Activated CD4-positive, alpha-beta T cell treated with anti-CD3 and anti-CD28 coated beads for 4 hours (primary cell): ENCODE measurements at regions not wholly inside any gene's neighbourhood (a gene's known extent, or its start where the extent isn't known, plus 50 kb on each side); places are given as distances from the start of the nearest gene placed in this dataset.

Source experiments
- DNase-seq, 2 donors: peaks; one replicate each; pipeline ENCODE4 v3.0.0-alpha.2; 2020

DNA sequence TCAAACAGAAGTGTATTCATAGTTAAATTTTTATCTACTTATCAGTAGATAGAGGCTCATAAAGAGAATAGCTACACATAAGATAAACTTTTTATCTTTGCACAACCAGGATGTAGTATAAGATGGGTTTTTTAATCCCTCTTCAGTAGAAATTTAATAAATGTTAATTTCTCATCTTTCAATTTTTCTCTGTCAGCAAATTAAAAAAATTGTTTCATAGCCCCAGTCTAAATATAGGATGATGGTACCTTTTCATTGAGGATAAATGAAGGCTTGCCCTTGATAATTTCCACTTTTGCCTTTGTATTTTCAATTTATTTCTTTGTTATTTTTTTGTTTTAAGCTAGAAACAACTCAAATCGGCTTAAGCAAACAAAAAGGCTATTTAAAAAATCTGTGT is 251.2 kb upstream of the NOX3 start:
- no peak for DNase-seq

DNA sequence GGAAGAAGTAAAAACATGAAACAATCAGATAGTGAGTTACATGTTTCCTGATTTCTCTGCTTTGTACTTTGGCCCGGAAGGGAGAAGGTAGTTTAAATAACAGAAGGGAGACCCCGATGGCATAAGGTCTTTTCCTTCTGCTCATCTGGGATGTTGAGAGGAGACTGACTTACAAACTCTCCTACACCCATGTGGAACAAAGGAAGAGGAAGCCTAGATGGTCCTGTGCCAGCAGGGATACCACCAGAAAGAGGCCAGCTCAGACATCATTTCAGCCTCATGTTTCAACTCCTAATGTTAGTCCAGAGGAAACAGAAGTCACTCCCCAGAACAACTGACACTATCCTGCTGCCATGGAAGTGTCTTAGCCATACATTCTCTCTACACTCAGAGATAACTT is 250.7 kb upstream of the NOX3 start:
- DNase-seq: no peak

DNA sequence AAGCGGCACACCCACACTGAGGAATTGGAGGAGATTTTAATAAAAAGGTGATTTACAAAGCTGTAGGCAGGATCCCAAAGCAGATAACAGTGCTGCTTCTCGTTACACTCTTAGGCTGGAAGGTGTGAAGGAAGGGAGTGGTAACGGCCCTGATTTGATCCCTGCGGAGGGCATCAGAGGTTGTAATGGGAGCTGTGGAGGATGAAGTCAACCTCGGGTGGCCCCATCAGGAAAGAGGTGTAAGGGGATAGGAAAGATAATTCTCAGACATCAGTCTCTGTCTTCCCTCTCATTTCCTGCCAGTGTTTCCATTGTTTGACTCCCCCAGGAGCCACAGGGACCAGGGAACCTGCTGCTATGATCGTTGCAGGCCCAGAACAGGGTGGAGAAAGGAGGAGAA is 245.7 kb upstream of the NOX3 start:
- no peak for DNase-seq

DNA sequence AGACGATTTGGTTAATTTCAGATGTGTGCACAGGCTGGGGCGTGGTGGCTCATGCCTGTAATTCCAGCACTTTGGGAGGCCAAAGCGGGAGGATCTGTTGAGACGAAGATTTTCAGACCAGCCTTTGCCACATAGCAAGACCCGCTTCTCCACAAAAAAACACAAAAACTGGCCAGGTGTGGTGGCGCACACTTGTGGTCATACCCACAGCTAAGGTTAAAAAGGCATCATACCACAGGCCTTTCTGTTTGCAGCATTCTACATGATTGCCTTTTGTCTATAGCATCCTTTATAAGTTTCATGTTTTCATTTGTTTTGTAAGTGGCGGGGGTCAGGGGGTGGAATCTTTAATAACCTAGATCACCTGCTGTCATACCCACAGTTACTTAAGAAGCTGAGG is 239.9 kb upstream of the NOX3 start:
- no peak for DNase-seq

DNA sequence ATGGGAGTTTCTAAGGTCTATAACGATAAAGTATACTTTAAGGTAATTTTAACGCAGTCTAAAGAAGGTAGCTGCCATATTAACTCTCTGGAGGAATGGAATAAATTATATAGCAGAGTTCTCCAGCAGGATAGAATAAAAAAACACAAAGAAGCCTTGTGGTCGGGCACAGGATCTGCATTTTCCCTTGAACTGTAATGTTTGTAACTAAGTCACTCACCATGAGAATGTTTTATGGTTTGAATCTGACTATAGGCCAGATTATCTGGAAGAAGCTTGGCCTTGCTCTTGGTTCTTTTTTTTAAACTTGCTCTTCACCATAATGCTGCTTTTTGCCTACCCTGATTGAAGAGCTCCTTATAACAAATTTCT is 238.8 kb upstream of the NOX3 start:
- DNase-seq: no peak

DNA sequence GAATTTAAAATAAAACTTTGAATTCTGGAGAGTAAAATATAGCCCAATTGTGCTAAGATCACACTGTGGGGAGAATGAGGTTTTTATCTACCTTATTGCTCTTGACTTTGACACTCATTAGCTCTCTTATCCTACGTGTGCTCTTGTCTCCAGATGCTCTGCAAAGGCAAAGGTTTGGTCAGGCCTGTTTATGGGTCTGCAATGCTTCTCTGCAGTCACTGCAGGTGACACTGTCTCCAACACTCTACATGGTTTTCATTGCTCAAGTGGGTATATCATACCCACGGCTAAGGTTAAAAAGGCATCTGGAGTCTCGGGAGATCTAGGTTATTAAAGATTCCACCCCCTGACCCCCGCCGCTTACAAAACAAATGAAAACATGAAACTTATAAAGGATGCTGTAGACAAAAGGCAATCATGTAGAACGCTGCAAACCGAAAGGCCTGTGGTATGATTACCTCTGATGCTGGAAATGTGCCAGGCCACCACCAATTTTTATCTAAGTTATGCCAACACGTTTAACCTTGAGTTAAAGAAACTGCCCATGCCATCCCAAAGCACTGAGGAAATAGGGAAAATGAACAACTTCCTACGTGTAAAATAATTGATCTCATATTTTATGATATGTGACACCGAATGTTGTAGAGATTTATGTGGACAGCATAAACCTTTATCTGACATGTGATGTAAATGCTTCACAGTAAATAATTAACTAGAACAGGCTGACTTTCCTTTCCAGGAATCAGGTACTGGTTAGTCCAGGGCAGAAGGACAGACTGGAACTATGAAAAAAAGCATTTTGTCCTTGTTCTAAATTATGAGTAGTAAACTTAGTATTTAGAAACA is 238.2 kb upstream of the NOX3 start:
- DNase-seq: no peak

DNA sequence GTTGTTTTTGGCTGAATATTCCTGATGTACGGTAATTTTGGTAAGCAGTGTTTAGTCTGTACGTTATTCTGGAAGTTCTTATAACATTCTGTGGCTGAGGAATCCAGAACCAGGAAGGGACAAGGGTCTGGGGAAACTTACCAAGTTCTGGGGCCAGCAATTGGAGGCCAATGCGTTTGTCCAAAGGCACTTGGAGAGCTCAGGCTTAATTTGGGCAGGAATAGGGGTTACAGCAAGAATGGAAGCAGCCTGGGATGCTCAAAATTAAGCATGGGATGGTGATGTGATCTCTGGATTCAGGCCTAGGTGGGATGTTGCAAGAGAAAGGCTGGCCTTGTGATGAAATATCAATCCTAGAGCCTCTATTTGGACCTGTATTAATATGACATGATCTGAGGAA is 235.2 kb upstream of the NOX3 start:
- DNase-seq: no peak

DNA sequence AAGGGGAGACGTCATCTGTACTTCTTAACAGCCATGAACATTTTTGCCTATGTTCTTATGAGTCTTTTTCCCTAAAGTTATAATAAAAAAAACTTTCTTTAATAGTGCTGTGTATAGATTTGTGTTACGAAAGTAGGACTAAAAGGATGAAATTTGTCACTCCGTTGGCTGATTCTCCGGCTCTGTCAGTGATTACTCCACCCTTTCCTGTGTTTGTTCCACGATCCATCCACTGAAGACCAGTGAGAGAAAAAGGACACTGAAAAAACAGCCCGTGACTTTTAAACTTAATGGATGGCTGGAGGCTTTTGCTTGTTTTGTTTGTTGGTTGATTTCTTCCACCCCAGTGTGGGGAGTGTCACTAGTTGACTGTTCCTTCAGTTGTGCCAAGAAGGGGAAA is 232.0 kb upstream of the NOX3 start:
- no peak for DNase-seq

DNA sequence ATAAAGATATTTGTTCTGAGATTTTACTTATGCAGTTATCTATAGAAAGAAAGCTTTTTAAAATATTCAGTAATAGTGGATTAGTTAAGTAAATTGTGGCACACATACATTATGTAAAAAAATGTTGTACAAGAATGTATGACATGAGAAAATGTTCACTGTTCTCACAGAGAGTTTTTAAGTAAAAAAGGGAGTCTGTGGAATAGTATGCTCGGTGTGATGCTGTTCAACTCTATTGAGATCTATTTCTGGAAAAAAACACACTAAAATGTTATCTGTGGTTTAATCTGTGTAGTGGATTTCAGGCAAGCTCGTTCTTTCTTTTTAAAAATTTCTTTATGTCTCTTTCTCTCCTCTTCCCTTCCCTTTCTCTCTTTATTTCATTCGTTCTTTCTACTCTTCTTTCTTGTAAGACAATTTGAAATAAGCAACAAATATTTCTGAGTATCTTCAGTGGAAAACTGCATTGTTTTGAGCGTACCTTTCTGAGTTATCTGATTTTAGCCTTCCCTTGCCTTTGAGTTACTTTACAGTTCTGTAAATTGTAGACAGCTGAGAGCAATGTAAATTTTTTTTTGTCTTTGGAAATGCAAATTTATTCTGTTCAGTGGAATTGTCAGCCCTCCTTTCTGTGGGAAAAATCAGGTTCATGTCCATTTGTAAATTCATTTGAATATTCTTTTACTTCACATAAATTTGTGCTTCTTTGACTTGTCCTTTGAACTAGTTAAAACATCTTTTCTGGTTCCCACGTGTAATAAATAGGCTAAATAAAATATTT is 229.0 kb upstream of the NOX3 start:
- DNase-seq: no peak

DNA sequence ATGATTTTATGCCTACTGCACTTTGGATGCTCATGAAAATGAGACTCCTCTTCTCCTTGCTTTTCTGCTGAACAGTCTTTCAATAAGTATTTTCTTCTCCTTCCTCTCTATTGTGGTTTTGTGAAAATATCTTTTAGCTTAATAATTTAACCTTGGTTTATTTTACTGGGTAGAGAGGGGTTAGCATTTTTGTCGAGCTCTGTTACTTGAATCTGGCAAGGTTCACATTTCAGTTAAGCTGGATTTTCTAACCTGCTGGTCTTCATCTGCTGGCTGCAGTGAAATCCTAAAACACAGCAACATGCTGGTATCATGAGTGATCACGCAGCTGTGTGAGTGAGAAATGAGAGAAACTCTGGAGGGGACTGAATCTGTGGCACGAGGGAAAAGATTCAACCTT is 222.7 kb upstream of the NOX3 start:
- DNase-seq: no peak

DNA sequence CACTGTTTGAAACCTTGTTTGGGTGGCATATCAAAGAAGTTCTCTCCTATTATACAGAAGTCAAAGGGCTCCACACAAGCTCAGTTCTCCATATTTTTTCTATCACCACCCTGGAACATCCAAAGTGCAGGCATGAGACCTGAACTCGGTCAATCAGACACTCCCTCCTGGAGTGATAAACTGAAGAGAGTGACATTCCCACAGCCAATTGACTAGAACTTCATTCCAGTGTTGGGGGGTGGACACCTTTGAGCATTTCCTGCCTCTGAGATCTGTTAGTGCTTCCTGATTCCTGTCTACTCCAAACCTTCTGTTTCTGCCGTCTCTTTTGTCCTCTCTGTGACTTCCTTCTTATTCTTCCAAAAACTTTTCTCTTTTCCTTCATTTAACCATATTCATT is 220.7 kb upstream of the NOX3 start:
- DNase-seq: no peak

DNA sequence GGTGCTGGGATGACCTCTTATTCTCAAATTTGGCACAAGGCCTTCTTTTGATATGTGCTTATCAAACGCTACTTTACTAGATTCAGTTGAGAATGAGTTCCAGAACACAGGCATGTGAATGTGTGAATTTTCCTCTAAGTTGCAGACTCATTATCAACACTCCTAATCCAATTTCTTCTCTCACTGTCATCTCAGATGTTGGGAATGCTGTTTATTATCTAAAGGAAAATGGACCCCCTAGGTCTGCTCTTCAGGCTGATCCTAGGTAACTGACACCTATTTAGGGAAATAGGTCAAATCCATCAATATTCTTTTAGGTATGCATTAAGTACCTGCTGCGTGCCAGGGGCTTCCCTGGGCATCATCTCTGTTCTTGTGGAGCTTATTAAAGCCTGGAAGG is 215.0 kb upstream of the NOX3 start:
- no peak for DNase-seq

DNA sequence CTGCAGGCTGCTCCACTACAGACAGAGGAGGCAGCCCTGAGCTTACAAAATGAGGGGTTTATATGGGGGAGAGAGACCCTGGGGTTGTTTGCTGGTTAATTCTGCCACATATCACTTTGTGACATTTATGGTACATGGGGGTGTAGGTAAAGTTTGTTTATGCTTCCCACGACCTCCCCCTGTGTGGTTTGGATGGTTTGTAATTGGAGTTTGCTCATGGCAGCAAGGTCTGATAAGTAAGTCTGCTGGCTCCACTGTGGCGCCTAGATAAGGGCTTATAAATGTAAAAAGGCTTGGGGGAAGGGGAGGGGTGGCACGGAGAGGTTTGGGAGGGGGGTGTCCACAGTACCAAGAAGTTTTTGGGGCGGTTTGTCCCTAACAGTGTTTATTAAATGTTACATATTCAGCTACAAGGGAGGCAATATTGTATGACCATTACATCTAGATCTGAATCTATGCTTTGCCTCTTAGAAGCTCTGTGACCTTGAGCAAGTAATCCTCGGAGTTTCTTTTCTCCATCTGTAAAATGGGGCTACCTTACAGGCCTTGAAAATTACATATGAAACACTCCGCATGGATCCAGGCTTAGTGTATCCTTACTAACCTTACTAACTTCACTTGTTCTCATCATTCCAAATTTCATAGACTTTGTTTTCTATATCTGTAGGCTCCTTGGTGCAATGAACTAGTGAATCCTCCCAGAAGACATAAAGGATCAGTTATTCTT is 204.8 kb upstream of the NOX3 start:
- DNase-seq: no peak

DNA sequence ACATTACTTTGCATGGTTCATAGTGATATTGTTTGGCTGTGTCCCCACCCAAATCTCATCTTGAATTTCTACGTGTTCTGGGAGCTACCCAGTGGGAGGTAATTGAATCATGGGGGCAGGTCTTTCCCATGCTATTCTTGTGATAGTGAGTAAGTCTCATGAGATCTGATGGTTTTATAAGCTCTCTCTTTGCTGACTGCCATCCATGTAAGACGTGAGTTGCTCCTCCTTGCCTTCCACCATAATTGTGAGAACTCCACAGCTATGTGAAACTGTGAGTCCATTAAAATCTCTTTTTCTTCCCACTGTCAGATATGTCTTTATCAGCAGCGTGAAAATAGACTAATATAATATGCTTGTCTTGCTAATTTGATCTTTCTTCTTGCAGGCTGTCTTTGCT is 200.4 kb upstream of the NOX3 start:
- DNase-seq: no peak

DNA sequence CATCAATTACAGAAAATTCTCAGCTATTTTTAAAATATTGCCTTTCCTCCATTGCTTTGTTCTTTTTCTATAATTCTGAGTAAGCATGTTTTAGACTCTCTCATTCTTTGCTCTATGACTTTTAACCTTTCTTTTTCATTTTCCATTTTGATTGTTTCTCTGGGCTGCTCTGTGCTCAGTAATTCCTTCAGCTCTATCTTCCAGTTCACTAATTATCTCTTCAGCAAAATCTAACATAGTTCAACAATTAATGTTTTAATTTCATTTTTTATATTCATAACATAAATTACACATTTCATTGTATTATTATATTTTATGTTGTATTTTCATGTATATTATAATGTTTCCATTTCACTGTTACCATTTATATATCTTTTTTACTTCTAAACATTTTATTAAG is 198.8 kb upstream of the NOX3 start:
- DNase-seq: no peak

DNA sequence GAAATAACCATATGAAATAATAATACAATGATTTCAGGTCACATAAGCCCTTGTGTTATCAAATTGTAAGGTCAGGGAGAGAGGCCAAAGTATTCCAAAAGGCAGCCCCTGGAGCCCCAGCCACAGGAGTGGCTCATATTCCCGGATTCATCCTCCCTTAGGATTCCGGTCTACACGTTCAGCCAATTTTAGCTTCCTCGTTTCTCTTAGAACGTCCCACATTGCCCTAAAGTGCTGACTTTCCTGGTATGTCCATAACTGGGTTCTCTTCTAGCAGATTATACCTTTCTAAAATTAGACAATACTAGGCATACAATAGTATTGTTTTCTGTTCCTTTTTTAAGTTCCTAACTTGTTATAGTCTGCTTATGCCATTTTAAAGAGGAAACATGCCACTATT is 192.7 kb upstream of the NOX3 start:
- no peak for DNase-seq

DNA sequence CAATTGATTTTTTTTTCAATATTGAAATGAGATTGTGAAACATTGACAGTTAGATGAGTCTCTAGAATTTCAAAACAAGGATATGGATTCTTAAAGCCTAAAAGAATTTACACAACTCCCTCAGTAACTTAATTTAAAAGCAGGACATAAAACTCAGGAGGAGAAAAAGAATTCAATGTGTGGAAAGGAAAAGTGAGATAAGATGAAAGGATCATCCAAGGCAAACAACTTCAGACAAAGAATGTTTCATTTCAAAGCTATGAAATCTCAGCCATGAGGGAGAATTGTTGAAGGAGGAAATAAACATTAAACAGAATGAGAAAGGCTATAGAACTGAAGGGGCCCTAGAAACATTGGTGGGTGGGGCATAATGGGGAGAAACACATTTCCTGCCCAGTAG is 191.7 kb upstream of the NOX3 start:
- no peak for DNase-seq

DNA sequence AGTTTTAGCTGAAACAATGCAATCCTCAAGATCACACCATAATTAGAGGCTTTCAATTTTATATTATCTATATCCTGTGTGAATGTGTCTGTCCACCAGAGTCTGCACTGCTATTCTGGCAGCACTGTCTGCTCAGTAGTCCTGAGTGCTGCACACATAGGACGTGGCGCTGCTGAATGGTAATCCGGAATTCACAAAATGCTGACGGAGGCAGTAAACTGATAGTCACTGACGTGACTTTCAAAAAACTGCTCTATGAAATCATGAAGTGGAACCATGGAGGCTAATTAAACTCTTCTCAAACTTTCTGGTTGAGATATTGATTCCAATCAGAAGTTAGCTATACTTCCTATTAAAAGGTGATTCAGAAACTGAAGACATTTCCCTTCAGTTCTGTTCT is 190.8 kb upstream of the NOX3 start:
- DNase-seq: no peak

DNA sequence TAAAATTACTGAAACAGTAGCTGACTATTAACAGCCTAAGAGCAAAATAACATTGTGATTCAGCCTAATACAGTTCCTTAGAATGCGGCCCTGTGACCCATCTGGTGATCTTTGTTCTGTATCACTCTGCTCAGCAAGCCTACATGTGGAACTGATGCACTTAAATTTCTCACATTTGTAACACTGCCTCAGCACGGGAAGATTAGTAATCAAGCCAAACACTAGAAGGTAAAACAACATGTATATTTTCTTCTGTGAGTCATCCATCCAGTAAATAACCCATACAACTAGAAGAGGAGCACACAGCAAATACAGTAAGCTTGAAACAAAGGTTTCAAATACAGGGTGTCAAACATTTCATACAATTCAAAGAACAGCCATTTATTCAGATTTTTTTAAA is 189.7 kb upstream of the NOX3 start:
- no peak for DNase-seq

DNA sequence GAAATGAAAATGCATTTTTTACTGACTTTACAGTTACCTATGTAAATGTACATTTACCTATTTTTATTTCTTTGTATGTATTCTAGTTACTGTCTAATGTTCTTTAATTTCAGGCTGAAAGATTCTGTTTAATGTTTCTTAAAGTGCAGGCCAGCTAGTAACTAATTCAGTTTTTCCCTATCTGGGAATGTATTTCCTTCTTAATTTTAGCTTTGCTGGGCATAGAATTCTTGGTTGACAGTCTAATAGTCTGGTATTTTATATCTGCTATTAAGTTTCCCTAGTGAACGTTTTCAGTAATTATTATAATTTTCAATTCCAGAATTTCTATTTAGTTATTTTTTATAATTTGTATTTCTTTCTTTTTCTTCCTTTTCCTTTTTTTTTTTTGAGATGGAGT is 186.0 kb upstream of the NOX3 start:
- DNase-seq: no peak

DNA sequence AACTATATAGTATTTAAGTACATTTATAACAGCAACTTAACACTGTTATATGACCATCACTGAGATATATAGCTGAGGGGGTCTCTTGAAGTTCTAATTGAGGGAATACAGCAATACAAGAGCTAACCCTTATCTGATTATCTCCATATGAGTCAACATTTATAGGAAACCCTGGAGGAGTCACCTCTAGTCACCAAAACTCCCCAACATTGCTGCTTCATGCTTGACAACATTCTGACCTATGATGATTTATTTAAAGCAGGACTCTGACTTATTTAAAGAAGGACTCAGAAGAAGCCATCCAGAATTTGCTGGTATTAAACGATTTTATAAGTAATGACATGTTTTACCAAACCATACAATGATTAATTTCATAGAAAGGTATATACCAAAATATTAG is 182.6 kb upstream of the NOX3 start:
- no peak for DNase-seq

DNA sequence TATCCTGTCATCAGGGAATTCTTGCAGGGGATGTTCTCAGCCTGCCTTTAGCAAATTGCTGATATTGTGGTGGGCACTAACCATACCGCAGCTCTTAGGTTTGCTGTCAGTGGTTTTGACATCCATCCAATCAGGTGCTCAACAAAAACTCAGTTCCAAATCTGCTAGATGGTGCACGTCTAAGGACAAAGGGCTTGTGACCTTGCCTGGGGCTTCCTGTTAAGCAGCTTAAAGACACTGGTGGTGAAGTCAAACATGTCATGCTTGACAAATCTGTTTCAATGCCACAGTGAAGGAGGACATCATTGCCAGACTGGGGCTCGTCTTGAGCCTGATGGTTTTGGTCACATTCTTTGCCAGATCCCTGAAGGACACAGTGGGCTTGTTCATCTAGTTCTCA is 179.8 kb upstream of the NOX3 start:
- DNase-seq: no peak

DNA sequence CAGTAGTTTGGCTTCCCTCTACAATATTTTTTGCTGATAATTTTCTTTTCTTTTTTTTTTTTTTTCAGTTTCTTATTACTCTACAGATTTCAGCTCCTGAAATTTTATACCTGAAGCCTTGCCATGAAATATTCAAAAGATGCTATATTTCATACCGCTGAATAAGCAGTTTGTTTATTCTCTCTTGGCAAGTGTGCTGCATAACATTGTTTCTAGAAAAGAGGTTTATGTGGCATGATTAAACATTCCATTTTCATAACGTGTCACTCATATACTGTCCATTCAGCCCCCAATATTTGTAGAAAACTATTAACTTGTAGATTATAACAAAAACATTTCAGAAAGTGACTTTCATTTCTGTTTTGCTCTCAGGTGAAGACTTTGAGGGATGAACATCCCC is 174.4 kb upstream of the NOX3 start:
- no peak for DNase-seq

DNA sequence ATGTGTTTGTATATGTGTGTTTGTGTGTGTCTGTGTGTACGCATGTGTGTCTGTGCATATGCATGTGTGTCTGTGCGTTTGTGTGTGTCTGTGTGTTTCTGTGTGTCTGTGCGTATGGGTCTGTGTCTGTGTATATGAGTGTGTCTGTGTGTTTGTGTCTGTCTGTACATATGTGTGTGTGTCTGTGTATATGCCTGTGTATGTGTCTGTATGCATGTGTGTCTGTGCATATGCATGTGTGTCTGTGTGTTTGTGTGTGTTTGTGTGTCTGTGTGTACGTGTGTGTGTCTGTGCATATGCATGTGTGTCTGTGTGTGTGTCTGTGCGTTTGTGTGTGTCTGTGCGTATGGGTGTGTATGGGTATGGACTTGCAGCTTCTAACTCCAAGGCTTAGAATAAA is 174.0 kb upstream of the NOX3 start:
- no peak for DNase-seq
